ENCODE measurements at regions not wholly inside any gene's neighbourhood (a gene's known extent, or its start where the extent isn't known, plus 50 kb on each side); places are given as distances from the start of the nearest gene placed in this dataset.
"Not testable (repeated sequence)": the region's sequence is repeated elsewhere in the genome, so short reads cannot be mapped to it uniquely, and the experiment has no call there.

- no peaks in the 10 kb centered on the region for H3K36me3 ChIP-seq
- no peaks in the 10 kb centered on the region for H3K27me3 ChIP-seq
- no peaks in the 10 kb centered on the region for H3K4me1 ChIP-seq
- intact Hi-C loops (cut with DNase I; ENCODE audit: low total_unique reads) = no loop called here
- H3K27ac ChIP-seq = no peak overlapping the region
- TF ChIP-seq POLR2A (IDR thresholded peaks at IDR 0.05) = no peak
- no peak for TF ChIP-seq CTCF (IDR thresholded peaks at IDR 0.05)
- DNase-seq = no peak
- no peaks in the 10 kb centered on the region for H3K9me3 ChIP-seq
- H3K4me3 ChIP-seq = no peak overlapping the region
Measured at GRCh38 chr5:143593723-143594122, 190.2 kb upstream of the NR3C1 start.

- Histone ChIP-seq H3K4me1 (no peaks in the 10 kb centered on the region), H3K4me3 (no peak overlapping the region), H3K36me3 (no peaks in the 10 kb centered on the region), H3K9me3 (no peaks in the 10 kb centered on the region), H3K27ac (no peak overlapping the region), H3K27me3 (no peaks in the 10 kb centered on the region)
- TF ChIP-seq CTCF (IDR thresholded peaks at IDR 0.05) (no peak), POLR2A (IDR thresholded peaks at IDR 0.05) (no peak)
- intact Hi-C loops (cut with DNase I; ENCODE audit: low total_unique reads) = no loop called here
- DNase-seq = no peak
Measured at GRCh38 chr5:143592648-143593047, 189.2 kb upstream of the NR3C1 start.

- intact Hi-C loops (cut with DNase I; ENCODE audit: low total_unique reads) = no loop called here
- TF ChIP-seq CTCF (IDR thresholded peaks at IDR 0.05) = no peak
- TF ChIP-seq POLR2A (IDR thresholded peaks at IDR 0.05) = no peak
- no peaks in the 10 kb centered on the region for H3K9me3 ChIP-seq
- no peak overlapping the region for H3K27ac ChIP-seq
- H3K4me3 ChIP-seq = no peak overlapping the region
- H3K36me3 ChIP-seq = no peaks in the 10 kb centered on the region
- DNase-seq = no peak
- no peaks in the 10 kb centered on the region for H3K4me1 ChIP-seq
- no peaks in the 10 kb centered on the region for H3K27me3 ChIP-seq
Measured at GRCh38 chr5:143588933-143589662, 185.6 kb upstream of the NR3C1 start.

GRCh38 chr5:143588121-143588520, 184.6 kb upstream of the NR3C1 start:
- H3K4me3 ChIP-seq; intact Hi-C loops (cut with DNase I; ENCODE audit: low total_unique reads): not testable (repeated sequence)

GRCh38 chr5:143586781-143587362, 183.4 kb upstream of the NR3C1 start:
- H3K9me3 ChIP-seq = no peaks in the 10 kb centered on the region
- TF ChIP-seq CTCF (IDR thresholded peaks at IDR 0.05) (no peak), POLR2A (IDR thresholded peaks at IDR 0.05) (no peak)
- H3K4me3 ChIP-seq = no peak overlapping the region
- H3K27ac ChIP-seq = no peak overlapping the region
- intact Hi-C loops (cut with DNase I; ENCODE audit: low total_unique reads) = no loop called here
- no peak for DNase-seq
- no peaks in the 10 kb centered on the region for H3K4me1 ChIP-seq
- H3K27me3 ChIP-seq = no peaks in the 10 kb centered on the region
- no peaks in the 10 kb centered on the region for H3K36me3 ChIP-seq

More at GRCh38 chr5:143588121-143588520, 184.6 kb upstream of the NR3C1 start:
- H3K4me1 ChIP-seq, H3K9me3 ChIP-seq, H3K27ac ChIP-seq, DNase-seq, H3K27me3 ChIP-seq, H3K36me3 ChIP-seq: not testable (repeated sequence)

Data from uterus (tissue), 3 donors.